ENCODE measurements at regions not wholly inside any gene's neighbourhood (a gene's known extent, or its start where the extent isn't known, plus 50 kb on each side); places are given as distances from the start of the nearest gene placed in this dataset.

- Histone ChIP-seq H3K27ac (ENCODE audit: low read depth) (no peak overlapping the region), H4K20me1 (replicated peaks; ENCODE audit: insufficient read depth) (no peaks in the 10 kb centered on the region), H3K27me3 (ENCODE audit: insufficient read depth) (no peaks in the 10 kb centered on the region), H3K4me1 (ENCODE audit: insufficient read depth) (no peaks in the 10 kb centered on the region), H2AFZ (no peak overlapping the region), H3K4me3 (no peak overlapping the region), H3K9me2 (ENCODE audit: insufficient read depth) (no peaks in the 10 kb centered on the region), H3F3A (replicated peaks; ENCODE audit: low read depth) (no peaks in the 10 kb centered on the region), H3K4me2 (no peak overlapping the region), H3K36me3 (ENCODE audit: insufficient read depth) (no peaks in the 10 kb centered on the region), H3K79me2 (replicated peaks; ENCODE audit: insufficient read depth) (no peaks in the 10 kb centered on the region)
- ATAC-seq = no peak
- no peak for DNase-seq (ENCODE audit: low spot score)
- Mint-ChIP-seq H3K27me3 (ENCODE audit: insufficient read depth, low read depth, poor library complexity) (no peaks in the 10 kb centered on the region), H3K4me1 (no peaks in the 10 kb centered on the region), H3K27ac (no peak overlapping the region), H3K4me3 (no peak overlapping the region), H3K9me3 (no peaks in the 10 kb centered on the region; the same call in 2 of the 3 replicates), H3K36me3 (ENCODE audit: low read depth) (peaks cover 3% of the 10 kb centered on the region; the same call in 1 of the 3 replicates)
- TF ChIP-seq EZH2 (IDR thresholded peaks at IDR 0.05; ENCODE audit: low read depth, unreplicated experiment) (no peak), JUNB (IDR thresholded peaks at IDR 0.05; ENCODE audit: unreplicated experiment) (no peak), POLR2AphosphoS5 (IDR thresholded peaks at IDR 0.05; ENCODE audit: low read depth) (no peak), ZNF331 (CRISPR knock-in tag; IDR thresholded peaks at IDR 0.05; ENCODE audit: low read depth) (no peak), CTCF (conservative IDR thresholded peaks at IDR 0.05; ENCODE audit: low read depth in 2 of 2) (no peak), REST (IDR thresholded peaks at IDR 0.05; ENCODE audit: unreplicated experiment) (no peak), ETS1 (IDR thresholded peaks at IDR 0.05) (no peak), ZNF114 (CRISPR knock-in tag; IDR thresholded peaks at IDR 0.05) (no peak), STAT1 (IDR thresholded peaks at IDR 0.05; ENCODE audit: unreplicated experiment) (no peak), ZNF462 (CRISPR knock-in tag; IDR thresholded peaks at IDR 0.05) (no peak), NANOG (IDR thresholded peaks at IDR 0.05; ENCODE audit: borderline replicate concordance) (no peak), CREB1 (CRISPR knock-in tag; IDR thresholded peaks at IDR 0.05; ENCODE audit: low read depth) (no peak), EZH2phosphoT487 (IDR thresholded peaks at IDR 0.05; ENCODE audit: unreplicated experiment) (no peak)
These were observed 87.9 kb downstream of the VCPKMT start for GRCh38 chr14:50028458-50028857.

All from GM23338 (cell line).